HepG2 (cell line): ENCODE measurements at regions not wholly inside any gene's neighbourhood (a gene's known extent, or its start where the extent isn't known, plus 50 kb on each side); places are given as distances from the start of the nearest gene placed in this dataset.
"Not testable (repeated sequence)": the region's sequence is repeated elsewhere in the genome, so short reads cannot be mapped to it uniquely, and the experiment has no call there.

ENCODE experiments used
- ATAC-seq: fragments of 200-7000 bp; cut with Tn5 transposase; 3 replicates; pipeline ENCODE4 v1.9.1; 2020; ENCODE audit warnings: mild to moderate bottlenecking, moderate library complexity
- BruUV-seq: library from RNA; stranded (reverse); fragments of 400-500 nt; replicated peaks from 2 replicates; lab custom pipeline; 2021; lab: Mats Ljungman, UMichigan
- CTCF ChIA-PET: fragments of 300-600 bp; formaldehyde crosslinking; extraction: SDS; loops from one replicate; lab custom pipeline; 2021; ENCODE audit warnings: low total read pairs, inconsistent platforms, low intra/inter-chr PET ratio; lab: Yijun Ruan, JAX
- POLR2A ChIA-PET: fragments of 350-600 bp; sonication (Branson Sonifier 250); formaldehyde crosslinking; loops from one replicate; lab custom pipeline; 2020; ENCODE audit warnings: antibody characterized with exemption, inconsistent platforms; lab: Yijun Ruan, JAX
- DNase-seq: peaks from one replicate; pipeline ENCODE4 v3.0.0-alpha.2; 2015; ENCODE audit warnings: low spot score
- FAIRE-seq: peaks from 3 replicates; lab custom pipeline; 2011; peaks lifted over from hg19 to GRCh38; lab: Jason Lieb, UNC
- H2AFZ ChIP-seq: one replicate; pipeline ENCODE4 v1.6.1; 2011; ENCODE audit warnings: low read length, inconsistent platforms
- H3K27ac ChIP-seq: fragments of 300-600 bp; 3 replicates; pipeline ENCODE4 v1.8.0; 2011; ENCODE audit warnings: mixed run types, mild to moderate bottlenecking, mixed read lengths, low read length, inconsistent platforms; ENCODE audit not compliant: insufficient read depth; ENCODE audit errors: extremely low read length
- H3K27me3 ChIP-seq, 2 experiments: fragments of 200-600 bp in 1 of 2; 2 replicates in 1 of 2; 3 replicates in 1 of 2; pipeline versions ENCODE4 v1.6.0 to v1.8.0; 2011; ENCODE audit warnings: low read length in 2 of 2, mild to moderate bottlenecking in 2 of 2, moderate library complexity in 2 of 2, inconsistent platforms in 1 of 2; ENCODE audit not compliant: insufficient read depth in 2 of 2, control insufficient read depth in 1 of 2
- H3K36me3 ChIP-seq, 2 experiments: fragments of 200-600 bp in 1 of 2; replicated peaks in 1 of 2; 2 replicates in 1 of 2; 3 replicates in 1 of 2; pipeline versions ENCODE4 v1.5.1 to v1.8.0; 2011; ENCODE audit warnings: low read length in 2 of 2, inconsistent platforms in 1 of 2; ENCODE audit not compliant: insufficient read depth in 2 of 2, control insufficient read depth in 1 of 2
- H3K4me1 ChIP-seq: 2 replicates; pipeline ENCODE4 v1.5.1; 2012; ENCODE audit warnings: low read length, inconsistent platforms; ENCODE audit not compliant: insufficient read depth
- H3K4me2 ChIP-seq: 2 replicates; pipeline ENCODE4 v1.6.0; 2011; ENCODE audit warnings: low read depth, low read length, inconsistent platforms
- H3K4me3 ChIP-seq, 3 experiments: fragments of 200-600 bp in 1 of 3; sonication (generic), shearing (Covaris generic) in 1 of 3; replicated peaks in 1 of 3; 2 replicates each; pipeline ENCODE4 v1.5.1; 2011 to 2016; ENCODE audit warnings: low read length in 3 of 3, inconsistent platforms in 2 of 3, low read depth in 2 of 3, mild to moderate bottlenecking in 2 of 3, control low read depth in 1 of 3, mixed read lengths in 1 of 3; ENCODE audit not compliant: insufficient read depth in 1 of 3
- H3K79me2 ChIP-seq: one replicate; pipeline ENCODE4 v1.6.1; 2011; ENCODE audit warnings: low read length, inconsistent platforms; ENCODE audit not compliant: insufficient read depth
- H3K9ac ChIP-seq: 2 replicates; pipeline ENCODE4 v1.6.0; 2011; ENCODE audit warnings: mild to moderate bottlenecking, low read depth, low read length, inconsistent platforms; ENCODE audit not compliant: insufficient read depth
- H3K9me3 ChIP-seq: 2 replicates; pipeline ENCODE4 v1.5.1; 2012; ENCODE audit warnings: mild to moderate bottlenecking, low read length
- H4K20me1 ChIP-seq: 2 replicates; pipeline ENCODE4 v1.6.0; 2011; ENCODE audit warnings: inconsistent platforms, mild to moderate bottlenecking, low read length, moderate library complexity; ENCODE audit not compliant: insufficient read depth
- FIP1L1 ChIP-seq: fragments of 200-400 bp; formaldehyde crosslinking; IDR thresholded peaks from 2 replicates; pipeline ENCODE4 v1.6.1; 2018; ENCODE audit warnings: low read depth, mild to moderate bottlenecking, low read length, moderate library complexity, borderline replicate concordance; ENCODE audit not compliant: insufficient read depth
- HMG20A ChIP-seq: IDR thresholded peaks from 2 replicates; pipeline ENCODE4 v1.6.1; 2016; ENCODE audit warnings: borderline replicate concordance
- NR2F2 ChIP-seq: IDR thresholded peaks from 2 replicates; pipeline ENCODE4 v1.6.1; 2012; ENCODE audit warnings: low read depth, inconsistent platforms, borderline replicate concordance
- PRPF4 ChIP-seq: fragments of 200-400 bp; formaldehyde crosslinking; IDR thresholded peaks from 2 replicates; pipeline ENCODE4 v1.6.1; 2016; ENCODE audit warnings: low read length, low read depth; ENCODE audit not compliant: poor library complexity, severe bottlenecking
- RBM22 ChIP-seq: fragments of 200-400 bp; formaldehyde crosslinking; optimal IDR thresholded peaks from 2 replicates; pipeline ENCODE3; 2017; ENCODE audit warnings: mild to moderate bottlenecking, low read length, moderate library complexity
- REL ChIP-seq: sonication (generic); formaldehyde crosslinking; conservative IDR thresholded peaks from 2 replicates; pipeline ENCODE4 v1.8.0; 2022; ENCODE audit warnings: mild to moderate bottlenecking, missing genetic modification reagents, moderate library complexity
- RNF2 ChIP-seq: fragments of 450-650 bp; conservative IDR thresholded peaks from 2 replicates; pipeline ENCODE4 v1.6.1; 2016; ENCODE audit warnings: low read depth
- SP4 ChIP-seq: sonication (generic); formaldehyde crosslinking; IDR thresholded peaks from 2 replicates; pipeline ENCODE4 v1.8.1; 2023; ENCODE audit warnings: mild to moderate bottlenecking, missing genetic modification reagents
- ZBTB1 ChIP-seq: sonication (generic); formaldehyde crosslinking; IDR thresholded peaks from 2 replicates; pipeline ENCODE4 v1.4.0; 2020; ENCODE audit warnings: missing genetic modification reagents, borderline replicate concordance
- ZNF484 ChIP-seq: sonication (generic); formaldehyde crosslinking; IDR thresholded peaks from 2 replicates; pipeline ENCODE4 v1.5.1; 2020; ENCODE audit warnings: mild to moderate bottlenecking, low read depth, missing genetic modification reagents, borderline replicate concordance
- ZNF510 ChIP-seq: sonication (generic); formaldehyde crosslinking; IDR thresholded peaks from 2 replicates; pipeline ENCODE4 v1.4.0; 2020; ENCODE audit warnings: low read depth, mild to moderate bottlenecking, missing genetic modification reagents
- ZNF546 ChIP-seq: sonication (generic); formaldehyde crosslinking; conservative IDR thresholded peaks from 2 replicates; pipeline ENCODE4 v1.8.1; 2023; ENCODE audit warnings: mild to moderate bottlenecking, missing genetic modification reagents
- WGBS: methylation state at CpG from one replicate; pipeline ENCODE4 v1.1.6; 2017; ENCODE audit warnings: low lambda C conversion rate; 5-methylcytosine and 5-hydroxymethylcytosine counted together
- in situ Hi-C: cut with HindIII; loops from 2 replicates; pipeline ENCODE4 v1.10.0; 2017; ENCODE audit warnings: low pct_unique_long_range_greater_than_20kb; ENCODE audit not compliant: extremely low pct_ligation_motif_present
- intact Hi-C: fragments of 100-400 bp; cut with micrococcal nuclease; formaldehyde crosslinking; loops from one replicate; pipeline ENCODE4 v1.10.0; 2022; ENCODE audit not compliant: unreplicated experiment
- TF ChIP-seq, protein P1 (sequence below): sonication (generic); formaldehyde crosslinking; IDR thresholded peaks from 2 replicates; pipeline ENCODE4 v1.4.0; 2020; ENCODE audit warnings: mild to moderate bottlenecking, low read depth, missing genetic modification reagents

DNA sequence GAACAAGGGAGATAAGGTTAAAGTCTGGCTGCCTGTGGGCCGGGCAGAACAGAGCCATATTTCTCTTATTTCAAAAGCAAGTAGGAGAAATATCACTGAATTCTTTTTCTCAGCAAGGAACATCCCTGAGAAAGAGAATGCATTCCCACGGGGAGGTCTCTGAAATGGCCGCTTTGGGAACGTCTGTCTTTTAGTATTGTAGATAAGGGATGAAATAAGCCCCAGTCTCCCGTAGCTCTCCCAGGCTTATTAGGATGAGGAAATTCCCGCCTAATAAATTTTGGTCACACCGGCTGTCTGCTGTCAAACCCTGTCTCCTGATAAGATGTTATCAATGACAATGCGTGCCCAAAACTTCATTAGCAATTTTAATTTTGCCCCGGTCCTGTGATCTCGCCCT is 1353.3 kb downstream of the PLA2G4A start:
- CTCF ChIA-PET, intact Hi-C loops: not testable (repeated sequence)

DNA sequence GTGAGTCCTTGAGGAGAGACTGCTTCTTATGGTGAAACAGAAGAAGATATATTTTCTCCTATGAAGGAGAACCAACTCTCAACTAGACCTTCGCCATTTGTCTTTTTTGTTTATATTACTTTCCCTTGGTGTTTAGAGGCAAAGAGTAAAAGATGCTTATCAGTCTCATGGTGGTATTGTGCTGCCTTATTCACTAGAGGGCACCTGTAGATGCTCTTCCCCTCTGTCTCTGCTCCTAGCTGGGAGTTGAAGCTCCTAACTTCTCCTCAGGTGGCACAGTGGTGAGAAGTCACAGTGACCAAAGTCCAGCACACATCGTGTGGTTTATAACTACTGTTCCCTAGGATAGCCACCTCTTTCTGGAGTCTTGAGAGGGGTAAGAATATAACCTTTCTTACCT is 1359.6 kb downstream of the PLA2G4A start:
- BruUV-seq = no TSS peak
- Histone ChIP-seq H3K9me3 (peaks cover 36% of the 10 kb centered on the region), H4K20me1 (no peaks in the 10 kb centered on the region), H3K4me2 (no peak overlapping the region), H3K79me2 (no peaks in the 10 kb centered on the region), H2AFZ (no peak overlapping the region), H3K9ac (no peak overlapping the region), H3K4me3 (no peak overlapping the region), H3K4me1 (no peaks in the 10 kb centered on the region), H3K36me3 (no peaks in the 10 kb centered on the region), H3K27ac (no peak overlapping the region), H3K27me3 (no peaks in the 10 kb centered on the region; a peak in 1 of 5 replicates)
- CTCF ChIA-PET = no interaction called here
- DNase-seq (no peak), FAIRE-seq (no peak), ATAC-seq (no peak)
- POLR2A ChIA-PET = no interaction called here
- TF ChIP-seq HMG20A (CRISPR knock-in tag) (no peak), PRPF4 (no peak), RBM22 (no peak), ZBTB1 (CRISPR knock-in tag) (no peak), ZNF484 (CRISPR knock-in tag) (no peak), FIP1L1 (no peak), REL (no peak), ZNF546 (CRISPR knock-in tag) (no peak), SP4 (CRISPR knock-in tag) (no peak), NR2F2 (no peak), RNF2 (no peak), ZNF510 (no peak)
- TF ChIP-seq, protein P1, sequence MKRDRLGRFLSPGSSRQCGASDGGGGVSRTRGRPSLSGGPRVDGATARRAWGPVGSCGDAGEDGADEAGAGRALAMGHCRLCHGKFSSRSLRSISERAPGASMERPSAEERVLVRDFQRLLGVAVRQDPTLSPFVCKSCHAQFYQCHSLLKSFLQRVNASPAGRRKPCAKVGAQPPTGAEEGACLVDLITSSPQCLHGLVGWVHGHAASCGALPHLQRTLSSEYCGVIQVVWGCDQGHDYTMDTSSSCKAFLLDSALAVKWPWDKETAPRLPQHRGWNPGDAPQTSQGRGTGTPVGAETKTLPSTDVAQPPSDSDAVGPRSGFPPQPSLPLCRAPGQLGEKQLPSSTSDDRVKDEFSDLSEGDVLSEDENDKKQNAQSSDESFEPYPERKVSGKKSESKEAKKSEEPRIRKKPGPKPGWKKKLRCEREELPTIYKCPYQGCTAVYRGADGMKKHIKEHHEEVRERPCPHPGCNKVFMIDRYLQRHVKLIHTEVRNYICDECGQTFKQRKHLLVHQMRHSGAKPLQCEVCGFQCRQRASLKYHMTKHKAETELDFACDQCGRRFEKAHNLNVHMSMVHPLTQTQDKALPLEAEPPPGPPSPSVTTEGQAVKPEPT = no peak
- in situ Hi-C loops (no loop called here), intact Hi-C loops (no loop called here)
- 2% methylated on average over 2 of the region's 2 CpGs for WGBS

More for the DNA sequence above, 1353.3 kb downstream of the PLA2G4A start:
- H4K20me1 ChIP-seq, H3K9ac ChIP-seq, H3K36me3 ChIP-seq, ATAC-seq, FAIRE-seq, DNase-seq, H3K4me1 ChIP-seq, H2AFZ ChIP-seq, H3K79me2 ChIP-seq, H3K4me3 ChIP-seq, H3K27ac ChIP-seq, H3K27me3 ChIP-seq, in situ Hi-C loops, H3K4me2 ChIP-seq, POLR2A ChIA-PET, BruUV-seq: not testable (repeated sequence)
- 23% methylated on average over 10 of the region's 10 CpGs for WGBS
- H3K9me3 ChIP-seq = peaks cover 14% of the 10 kb centered on the region
